Naive thymus-derived CD4-positive, alpha-beta T cell (primary cell): ENCODE measurements at regions not wholly inside any gene's neighbourhood (a gene's known extent, or its start where the extent isn't known, plus 50 kb on each side); places are given as distances from the start of the nearest gene placed in this dataset.

Source experiments
- ATAC-seq: fragments of 150-1000 bp; cut with Tn5 transposase; 2 replicates; pipeline ENCODE4 v1.10.0; 2021; ENCODE audit warnings: mild to moderate bottlenecking, moderate library complexity
- CTCF ChIA-PET: fragments of 350-600 bp; sonication (Branson Sonifier 250); formaldehyde crosslinking; loops from one replicate; lab custom pipeline; 2021; ENCODE audit warnings: antibody characterized with exemption; lab: Charles Lee
- POLR2A ChIA-PET: fragments of 350-600 bp; sonication (Branson Sonifier 250); formaldehyde crosslinking; loops from one replicate; lab custom pipeline; 2021; ENCODE audit warnings: antibody characterized with exemption, inconsistent platforms; lab: Charles Lee
- DNase-seq, 9 donors: peaks; one replicate each; pipeline versions ENCODE4 v3.0.0 to v3.0.0-alpha.2; 2020 to 2022; ENCODE audit warnings: mixed read lengths in 1 of 9
- H3K27ac ChIP-seq: one replicate; pipeline ENCODE4 v1.7.0; 2013; ENCODE audit warnings: mild to moderate bottlenecking, low read depth, low read length, moderate library complexity
- H3K27me3 ChIP-seq, 2 donors: one replicate each; pipeline ENCODE4 v1.7.0; 2013; ENCODE audit warnings: low read length in 2 of 2, mild to moderate bottlenecking in 2 of 2, moderate library complexity in 2 of 2; ENCODE audit not compliant: control insufficient read depth in 2 of 2, insufficient read depth in 2 of 2
- H3K36me3 ChIP-seq, 3 experiments: 1 replicate in 2 of 3; 2 replicates in 1 of 3; pipeline ENCODE4 v1.7.0; 2013; ENCODE audit warnings: low read length in 3 of 3, mild to moderate bottlenecking in 3 of 3, moderate library complexity in 1 of 3; ENCODE audit not compliant: insufficient read depth in 3 of 3, control insufficient read depth in 2 of 3
- H3K4me1 ChIP-seq, 2 donors: one replicate each; pipeline ENCODE4 v1.7.0; 2013; ENCODE audit warnings: low read length in 2 of 2, mild to moderate bottlenecking in 2 of 2, moderate library complexity in 1 of 2; ENCODE audit not compliant: control insufficient read depth in 2 of 2, insufficient read depth in 2 of 2
- H3K4me3 ChIP-seq: 2 replicates; pipeline ENCODE4 v1.7.0; 2013; ENCODE audit warnings: mild to moderate bottlenecking, low read length
- H3K9me3 ChIP-seq, 3 experiments: 1 replicate in 2 of 3; 2 replicates in 1 of 3; pipeline ENCODE4 v1.7.0; 2013; ENCODE audit warnings: low read length in 3 of 3; ENCODE audit not compliant: control insufficient read depth in 2 of 3
- H3K27ac Mint-ChIP-seq, 9 donors: one replicate each; pipeline ENCODE4 v1.8.0; 2020 to 2022; ENCODE audit warnings: mixed read lengths in 9 of 9, mild to moderate bottlenecking in 8 of 9, moderate library complexity in 5 of 9, inconsistent platforms in 2 of 9
- H3K27me3 Mint-ChIP-seq, 5 donors: one replicate each; pipeline ENCODE4 v1.8.0; 2021 to 2022; ENCODE audit warnings: mixed read lengths in 5 of 5, mild to moderate bottlenecking in 1 of 5
- H3K36me3 Mint-ChIP-seq, 5 donors: one replicate each; pipeline ENCODE4 v1.8.0; 2020 to 2022; ENCODE audit warnings: mixed read lengths in 5 of 5, mild to moderate bottlenecking in 3 of 5, inconsistent platforms in 1 of 5
- H3K4me1 Mint-ChIP-seq, 7 donors: one replicate each; pipeline ENCODE4 v1.8.0; 2020 to 2022; ENCODE audit warnings: mixed read lengths in 7 of 7, mild to moderate bottlenecking in 3 of 7, inconsistent platforms in 1 of 7
- H3K4me3 Mint-ChIP-seq, 10 donors: one replicate each; pipeline ENCODE4 v1.8.0; 2020 to 2022; ENCODE audit warnings: mild to moderate bottlenecking in 10 of 10, mixed read lengths in 10 of 10, moderate library complexity in 6 of 10, inconsistent platforms in 2 of 10
- H3K9me3 Mint-ChIP-seq, 11 donors: one replicate each; pipeline ENCODE4 v1.8.0; 2020 to 2022; ENCODE audit warnings: mixed read lengths in 11 of 11, mild to moderate bottlenecking in 4 of 11, inconsistent platforms in 1 of 11, moderate library complexity in 1 of 11
- intact Hi-C, 2 donors: fragments of 100-400 bp; cut with micrococcal nuclease; formaldehyde crosslinking; loops; one replicate each; pipeline ENCODE4 v1.15.1; 2023

- intact Hi-C loops = no loop called here
- no peaks in the 10 kb centered on the region for H3K36me3 Mint-ChIP-seq
- peaks cover 2 to 14% (median 7%) of the 10 kb centered on the region in 7 donors for H3K4me1 Mint-ChIP-seq
- H3K36me3 ChIP-seq = no peaks in the 10 kb centered on the region
- H3K4me1 ChIP-seq = peaks cover 0 to under 1% of the 10 kb centered on the region in 2 donors
- DNase-seq = no peak
- no peak overlapping the region for H3K4me3 ChIP-seq
- peaks cover 0 to 12% (median 0%) of the 10 kb centered on the region in 5 donors for H3K27me3 Mint-ChIP-seq
- H3K4me3 Mint-ChIP-seq = no peak overlapping the region
- no peak overlapping the region for H3K27ac Mint-ChIP-seq
- H3K9me3 ChIP-seq = no peaks in the 10 kb centered on the region
- peaks cover 0 to 2% (median 0%) of the 10 kb centered on the region in 11 donors for H3K9me3 Mint-ChIP-seq
- H3K27me3 ChIP-seq = no peaks in the 10 kb centered on the region
- CTCF ChIA-PET = no interaction called here
- no peak overlapping the region for H3K27ac ChIP-seq
- ATAC-seq = no peak
- POLR2A ChIA-PET = no interaction called here
Measured at GRCh38 chr9:38232895-38233294, 159.6 kb upstream of the ALDH1B1 start.

- Histone ChIP-seq H3K4me3 (no peak overlapping the region), H3K27ac (no peak overlapping the region), H3K36me3 (no peaks in the 10 kb centered on the region), H3K27me3 (no peaks in the 10 kb centered on the region), H3K4me1 (peaks cover 0 to 13% of the 10 kb centered on the region in 2 donors), H3K9me3 (no peaks in the 10 kb centered on the region)
- Mint-ChIP-seq H3K9me3 (peaks cover 0 to 2% (median 0%) of the 10 kb centered on the region in 11 donors), H3K27ac (peak overlapping the region in 3 of 9 donors; percentile 7 to 62 (median 26)), H3K4me3 (no peak overlapping the region), H3K27me3 (peaks cover 0 to 20% (median 0%) of the 10 kb centered on the region in 5 donors), H3K4me1 (peaks cover 16 to 30% (median 25%) of the 10 kb centered on the region in 7 donors), H3K36me3 (no peaks in the 10 kb centered on the region)
- no peak for ATAC-seq
- no peak for DNase-seq
- ChIA-PET CTCF (no interaction called here), POLR2A (no interaction called here)
- intact Hi-C loops = no loop called here
Measured at GRCh38 chr9:38229504-38230155, 160.6 kb upstream of the SHB start.

- H3K9me3 Mint-ChIP-seq = peaks cover 0 to 2% (median 0%) of the 10 kb centered on the region in 11 donors
- Histone ChIP-seq H3K4me3 (no peak overlapping the region), H3K36me3 (no peaks in the 10 kb centered on the region), H3K4me1 (peaks cover 0 to 13% of the 10 kb centered on the region in 2 donors), H3K27ac (no peak overlapping the region), H3K9me3 (no peaks in the 10 kb centered on the region), H3K27me3 (no peaks in the 10 kb centered on the region)
- H3K4me3 Mint-ChIP-seq = no peak overlapping the region
- intact Hi-C loops = no loop called here
- no peak overlapping the region for H3K27ac Mint-ChIP-seq
- H3K27me3 Mint-ChIP-seq = peaks cover 0 to 23% (median 0%) of the 10 kb centered on the region in 5 donors
- ChIA-PET CTCF (no interaction called here), POLR2A (no interaction called here)
- ATAC-seq (no peak), DNase-seq (no peak)
- H3K36me3 Mint-ChIP-seq = no peaks in the 10 kb centered on the region
- peaks cover 16 to 30% (median 25%) of the 10 kb centered on the region in 7 donors for H3K4me1 Mint-ChIP-seq
Measured at GRCh38 chr9:38229104-38229500, 160.1 kb upstream of the SHB start.

DNA sequence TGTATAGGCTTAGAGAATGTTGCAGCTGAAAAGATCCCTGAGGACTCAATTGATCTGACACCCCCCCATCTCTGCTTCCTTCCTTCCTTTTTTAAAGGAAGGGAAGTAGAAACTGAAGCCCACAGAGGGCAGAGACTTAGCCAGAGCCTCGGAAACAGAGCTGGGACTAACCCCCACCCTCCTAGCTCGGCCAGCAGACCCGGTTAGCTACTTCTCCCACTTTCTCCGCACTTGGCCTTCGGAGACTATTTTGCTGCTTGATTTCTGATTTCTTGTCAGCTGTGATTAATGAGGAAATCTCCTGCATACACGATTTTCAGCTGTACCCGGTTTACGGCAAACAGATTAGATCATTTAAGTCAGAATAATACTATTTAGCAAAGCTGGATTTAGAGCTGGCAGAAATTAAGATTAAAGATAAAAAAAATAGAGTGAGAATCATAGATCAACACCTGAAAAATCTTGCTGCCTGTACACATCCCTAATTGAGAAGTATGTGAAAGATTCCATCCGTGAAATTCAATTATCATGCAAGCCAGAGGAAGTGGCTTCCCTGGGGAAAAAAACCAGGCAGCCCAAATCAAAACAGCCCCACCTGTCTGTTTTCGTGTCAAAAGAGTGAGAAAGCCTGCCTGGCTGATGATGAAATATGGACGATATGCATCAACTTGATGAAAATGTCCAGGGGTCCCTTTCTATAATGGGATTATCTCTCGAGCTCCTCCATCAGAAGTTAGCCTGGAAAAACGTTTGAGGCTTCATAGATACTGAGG lies 159.5 kb upstream of the SHB start:
- H3K27me3 ChIP-seq = no peaks in the 10 kb centered on the region
- no peak overlapping the region for H3K4me3 ChIP-seq
- peaks cover 0 to 13% of the 10 kb centered on the region in 2 donors for H3K4me1 ChIP-seq
- intact Hi-C loops = no loop called here
- H3K9me3 Mint-ChIP-seq = peaks cover 0 to 2% (median 0%) of the 10 kb centered on the region in 11 donors
- ATAC-seq = no peak
- DNase-seq = no peak
- ChIA-PET POLR2A (no interaction called here), CTCF (no interaction called here)
- no peak overlapping the region for H3K27ac ChIP-seq
- no peak overlapping the region for H3K27ac Mint-ChIP-seq
- H3K4me1 Mint-ChIP-seq = peaks cover 16 to 30% (median 25%) of the 10 kb centered on the region in 7 donors
- H3K36me3 ChIP-seq = no peaks in the 10 kb centered on the region
- H3K36me3 Mint-ChIP-seq = no peaks in the 10 kb centered on the region
- H3K9me3 ChIP-seq = no peaks in the 10 kb centered on the region
- H3K27me3 Mint-ChIP-seq = peaks cover 0 to 20% (median 0%) of the 10 kb centered on the region in 5 donors
- H3K4me3 Mint-ChIP-seq = peak overlapping the region in 4 of 10 donors; percentile 76 to 88 (median 82)

- Histone ChIP-seq H3K27me3 (no peaks in the 10 kb centered on the region), H3K4me1 (peaks cover 0 to 13% of the 10 kb centered on the region in 2 donors), H3K27ac (no peak overlapping the region), H3K36me3 (no peaks in the 10 kb centered on the region), H3K4me3 (peak overlapping the region; percentile 49), H3K9me3 (no peaks in the 10 kb centered on the region)
- Mint-ChIP-seq H3K27ac (peak overlapping the region in 6 of 9 donors; percentile 33 to 92 (median 67)), H3K36me3 (no peaks in the 10 kb centered on the region), H3K27me3 (peaks cover 0 to 17% (median 0%) of the 10 kb centered on the region in 5 donors), H3K4me1 (peaks cover 16 to 30% (median 24%) of the 10 kb centered on the region in 7 donors), H3K9me3 (peaks cover 0 to under 1% (median 0%) of the 10 kb centered on the region in 11 donors), H3K4me3 (peak overlapping the region; percentile 76 to 90 (median 86))
- ATAC-seq = peak; percentile 62
- peak in 6 of 9 donors; percentile 9 to 28 (median 20) for DNase-seq
- CTCF ChIA-PET = no interaction called here
- POLR2A ChIA-PET = no interaction called here
- intact Hi-C loops = loop anchor here in 1 of 2 donors (2.0 kb wide), 1 partner anchor 165 kb away; the partner anchor contains the start of gene ALDH1B1
Measured at GRCh38 chr9:38227656-38228055, 158.6 kb upstream of the SHB start.

DNA sequence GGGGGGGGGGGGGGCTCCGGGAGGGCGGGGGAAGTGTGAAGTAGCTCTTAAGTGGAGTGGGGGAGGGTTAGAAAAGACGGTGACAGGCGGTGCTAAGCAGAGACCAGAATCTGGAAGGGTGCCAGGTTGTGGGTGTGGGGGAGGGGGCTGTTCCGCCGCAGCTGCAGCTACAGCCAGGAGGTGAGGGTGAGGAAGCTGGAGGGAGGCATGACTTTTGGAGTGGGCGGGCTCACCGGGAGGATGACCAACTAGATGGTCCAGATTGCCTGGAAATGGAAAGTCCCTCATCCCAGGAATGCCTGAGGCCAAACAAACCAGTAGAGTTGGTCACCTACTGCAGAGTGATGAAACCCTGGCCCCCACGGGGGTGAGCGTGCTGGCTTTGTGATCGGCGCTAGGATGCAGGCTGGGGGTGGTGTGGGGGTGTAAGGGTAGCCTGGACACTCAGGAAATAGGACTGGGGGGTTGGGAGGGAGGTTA lies 158.1 kb upstream of the SHB start:
- Mint-ChIP-seq H3K27ac (peak overlapping the region in 8 of 9 donors; percentile 10 to 92 (median 58)), H3K4me1 (peaks cover 16 to 30% (median 24%) of the 10 kb centered on the region in 7 donors), H3K36me3 (peaks cover 0 to 1% (median 0%) of the 10 kb centered on the region in 5 donors), H3K9me3 (peaks cover 0 to 5% (median under 1%) of the 10 kb centered on the region in 11 donors), H3K27me3 (peaks cover 0 to 17% (median under 1%) of the 10 kb centered on the region in 5 donors), H3K4me3 (peak overlapping the region; percentile 76 to 90 (median 86))
- ATAC-seq = peak; percentile 84
- CTCF ChIA-PET = no interaction called here
- H3K9me3 ChIP-seq = no peaks in the 10 kb centered on the region
- H3K27ac ChIP-seq = no peak overlapping the region
- DNase-seq = peak; percentile 33 to 82 (median 73)
- intact Hi-C loops = loop anchor here in 1 of 2 donors (2.0 kb wide), 1 partner anchor 166 kb away; the partner anchor contains the start of gene ALDH1B1
- H3K27me3 ChIP-seq = no peaks in the 10 kb centered on the region
- no peaks in the 10 kb centered on the region for H3K36me3 ChIP-seq
- H3K4me3 ChIP-seq = peak overlapping the region; percentile 49
- POLR2A ChIA-PET = no interaction called here
- H3K4me1 ChIP-seq = peaks cover 0 to 13% of the 10 kb centered on the region in 2 donors
